H1 (cell line): ENCODE measurements at regions not wholly inside any gene's neighbourhood (a gene's known extent, or its start where the extent isn't known, plus 50 kb on each side); places are given as distances from the start of the nearest gene placed in this dataset.

Source experiments
- CTCF ChIA-PET: fragments of 300-600 bp; sonication (Branson Sonifier 250); formaldehyde crosslinking; loops from one replicate; lab custom pipeline; 2021; ENCODE audit not compliant: partially characterized antibody; lab: Charles Lee
- POLR2A ChIA-PET: fragments of 300-600 bp; sonication (Branson Sonifier 250); formaldehyde crosslinking; loops from one replicate; lab custom pipeline; 2021; ENCODE audit warnings: inconsistent platforms; ENCODE audit not compliant: partially characterized antibody; lab: Charles Lee
- DNase-seq, 2 experiments: peaks; one replicate each; pipeline versions ENCODE4 v3.0.0 to v3.0.0-alpha.2; 2010 to 2022; ENCODE audit warnings: low spot score in 2 of 2, low read depth in 1 of 2, mixed read lengths in 1 of 2
- FAIRE-seq: peaks from 2 replicates; lab custom pipeline; 2011; peaks lifted over from hg19 to GRCh38; lab: Jason Lieb, UNC
- H2AFZ ChIP-seq: 2 replicates; pipeline ENCODE4 v1.8.1; 2012; ENCODE audit warnings: low read length, inconsistent platforms
- H2AK5ac ChIP-seq: 2 replicates; pipeline ENCODE4 v1.6.1; 2013; ENCODE audit warnings: low read depth, low read length
- H2BK120ac ChIP-seq: replicated peaks from 2 replicates; pipeline ENCODE3; 2013; ENCODE audit warnings: low read depth, low read length, inconsistent platforms
- H2BK12ac ChIP-seq: 2 replicates; pipeline ENCODE4 v1.6.1; 2013; ENCODE audit warnings: low read depth, low read length
- H2BK15ac ChIP-seq: 2 replicates; pipeline ENCODE4 v1.6.1; 2013; ENCODE audit warnings: low read length
- H2BK20ac ChIP-seq: 2 replicates; pipeline ENCODE4 v1.6.1; 2013; ENCODE audit warnings: low read length
- H2BK5ac ChIP-seq: 2 replicates; pipeline ENCODE4 v1.6.1; 2013; ENCODE audit warnings: low read depth, low read length
- H3K14ac ChIP-seq: 2 replicates; pipeline ENCODE4 v1.6.1; 2013; ENCODE audit warnings: inconsistent platforms; ENCODE audit not compliant: insufficient read length
- H3K18ac ChIP-seq: 2 replicates; pipeline ENCODE4 v1.6.1; 2013; ENCODE audit warnings: low read length; ENCODE audit errors: extremely low read depth
- H3K23ac ChIP-seq: 2 replicates; pipeline ENCODE4 v1.6.1; 2013; ENCODE audit warnings: inconsistent platforms; ENCODE audit not compliant: insufficient read length
- H3K23me2 ChIP-seq: 2 replicates; pipeline ENCODE4 v1.6.1; 2013; ENCODE audit warnings: low read depth, low read length
- H3K27ac ChIP-seq: 2 replicates; pipeline ENCODE4 v1.6.1; 2011; ENCODE audit warnings: low read depth, low read length, inconsistent platforms
- H3K27me3 ChIP-seq, 4 experiments: replicated peaks in 1 of 4; 1 replicate in 1 of 4; 2 replicates in 3 of 4; pipeline versions ENCODE4 v1.6.1 to v1.8.1; 2011 to 2013; ENCODE audit warnings: low read length in 3 of 4, mild to moderate bottlenecking in 3 of 4, inconsistent platforms in 2 of 4, mixed read lengths in 2 of 4, moderate library complexity in 1 of 4; ENCODE audit not compliant: control insufficient read depth in 3 of 4, insufficient read depth in 3 of 4; ENCODE audit errors: extremely low read depth in 1 of 4
- H3K36me3 ChIP-seq, 4 experiments: 2 replicates each; pipeline versions ENCODE4 v1.6.1 to v1.8.1; 2011 to 2013; ENCODE audit warnings: mild to moderate bottlenecking in 4 of 4, low read length in 3 of 4, moderate library complexity in 2 of 4, control low read depth in 1 of 4, inconsistent platforms in 1 of 4; ENCODE audit not compliant: insufficient read depth in 4 of 4, control insufficient read depth in 2 of 4
- H3K4ac ChIP-seq: replicated peaks from 2 replicates; pipeline ENCODE3; 2013; ENCODE audit warnings: low read length, low read depth, mixed read lengths, inconsistent platforms; ENCODE audit not compliant: insufficient read length
- H3K4me1 ChIP-seq, 4 experiments: replicated peaks in 1 of 4; 1 replicate in 1 of 4; 2 replicates in 3 of 4; pipeline versions ENCODE4 v1.6.1 to v1.8.1; 2011 to 2013; ENCODE audit warnings: low read length in 3 of 4, inconsistent platforms in 2 of 4, mixed read lengths in 1 of 4; ENCODE audit not compliant: insufficient read depth in 4 of 4, control insufficient read depth in 3 of 4
- H3K4me2 ChIP-seq, 2 experiments: 2 replicates each; pipeline versions ENCODE4 v1.6.1 to v1.8.1; 2011 to 2013; ENCODE audit warnings: low read depth in 2 of 2, low read length in 2 of 2, control low read depth in 1 of 2, inconsistent platforms in 1 of 2, mild to moderate bottlenecking in 1 of 2; ENCODE audit not compliant: insufficient read depth in 1 of 2
- H3K4me3 ChIP-seq, 4 experiments: fragments of 200-600, 300-600 bp in 1 of 4; sonication (generic), shearing (Covaris generic), sonication (Bioruptor Twin) in 1 of 4; 2 replicates each; pipeline versions ENCODE4 v1.5.1 to v1.8.1; 2011 to 2016; ENCODE audit warnings: low read length in 4 of 4, low read depth in 3 of 4, control low read depth in 2 of 4, inconsistent platforms in 2 of 4, mild to moderate bottlenecking in 2 of 4, mixed read lengths in 1 of 4, moderate library complexity in 1 of 4; ENCODE audit not compliant: insufficient read depth in 2 of 4; ENCODE audit errors: extremely low read depth in 1 of 4
- H3K56ac ChIP-seq: replicated peaks from 2 replicates; pipeline ENCODE3; 2013; ENCODE audit warnings: low read depth, mild to moderate bottlenecking, mixed read lengths, low read length, inconsistent platforms; ENCODE audit not compliant: insufficient read length
- H3K79me1 ChIP-seq: 2 replicates; pipeline ENCODE4 v1.6.1; 2013; ENCODE audit warnings: low read depth, low read length, control low read depth
- H3K79me2 ChIP-seq, 2 experiments: 2 replicates each; pipeline versions ENCODE4 v1.6.1 to v1.8.1; 2012 to 2013; ENCODE audit warnings: low read length in 2 of 2, mild to moderate bottlenecking in 2 of 2, inconsistent platforms in 1 of 2; ENCODE audit not compliant: insufficient read depth in 2 of 2, control insufficient read depth in 1 of 2
- H3K9ac ChIP-seq, 4 experiments: replicated peaks in 1 of 4; 1 replicate in 1 of 4; 2 replicates in 3 of 4; pipeline versions ENCODE4 v1.6.1 to v1.8.1; 2011 to 2013; ENCODE audit warnings: low read depth in 3 of 4, low read length in 3 of 4, control low read depth in 2 of 4, mild to moderate bottlenecking in 2 of 4, moderate library complexity in 2 of 4, inconsistent platforms in 1 of 4; ENCODE audit errors: extremely low read depth in 1 of 4
- H3K9me3 ChIP-seq, 2 experiments: 2 replicates each; pipeline versions ENCODE4 v1.6.1 to v1.8.1; 2012 to 2013; ENCODE audit warnings: mild to moderate bottlenecking in 2 of 2, moderate library complexity in 2 of 2, control low read depth in 1 of 2, inconsistent platforms in 1 of 2, low read depth in 1 of 2, low read length in 1 of 2, mixed read lengths in 1 of 2; ENCODE audit not compliant: insufficient read depth in 2 of 2
- H4K20me1 ChIP-seq, 2 experiments: replicated peaks in 1 of 2; 2 replicates each; pipeline versions ENCODE3 to v1.8.1; 2011 to 2013; ENCODE audit warnings: inconsistent platforms in 2 of 2, low read length in 2 of 2, mild to moderate bottlenecking in 1 of 2; ENCODE audit not compliant: insufficient read depth in 2 of 2, control insufficient read depth in 1 of 2
- H4K5ac ChIP-seq: 2 replicates; pipeline ENCODE4 v1.6.1; 2013; ENCODE audit warnings: low read length, low read depth, mixed read lengths, inconsistent platforms; ENCODE audit not compliant: insufficient read length
- H4K8ac ChIP-seq: 2 replicates; pipeline ENCODE4 v1.8.0; 2013; ENCODE audit warnings: mild to moderate bottlenecking, moderate library complexity, low read length, inconsistent platforms; ENCODE audit not compliant: insufficient read depth; ENCODE audit errors: extremely low read depth
- H4K91ac ChIP-seq: replicated peaks from 2 replicates; pipeline ENCODE3; 2013; ENCODE audit warnings: low read length, mixed read lengths, inconsistent platforms; ENCODE audit not compliant: insufficient read length
- ATF2 ChIP-seq: IDR thresholded peaks from 2 replicates; pipeline ENCODE4 v1.6.1; 2012; ENCODE audit warnings: low read length, inconsistent platforms
- BACH1 ChIP-seq: IDR thresholded peaks from 2 replicates; pipeline ENCODE4 v1.6.1; 2012; ENCODE audit warnings: low read length, improper control_type of control experiment
- CHD2 ChIP-seq: IDR thresholded peaks from 2 replicates; pipeline ENCODE4 v1.6.1; 2012; ENCODE audit warnings: low read length, improper control_type of control experiment
- EZH2 ChIP-seq: fragments of 200-600 bp; sonication (generic); IDR thresholded peaks from 2 replicates; pipeline ENCODE4 v1.7.1; 2012; ENCODE audit warnings: low read depth, mild to moderate bottlenecking, moderate library complexity, low read length, inconsistent platforms; ENCODE audit not compliant: severe bottlenecking
- HDAC6 ChIP-seq: IDR thresholded peaks from one replicate; pipeline ENCODE4 v1.7.1; 2012; ENCODE audit warnings: low read depth, mild to moderate bottlenecking, inconsistent platforms, low read length, moderate library complexity
- KDM1A ChIP-seq: fragments of 200-600, 300-600 bp; sonication (generic); IDR thresholded peaks from 2 replicates; pipeline ENCODE4 v1.7.1; 2016; ENCODE audit warnings: mild to moderate bottlenecking, low read length, borderline replicate concordance
- POLR2A ChIP-seq, 2 experiments: IDR thresholded peaks; 1 replicate in 1 of 2; 2 replicates in 1 of 2; pipeline ENCODE4 v1.6.1; 2011; ENCODE audit warnings: low read depth in 2 of 2, low read length in 2 of 2, mild to moderate bottlenecking in 2 of 2; ENCODE audit errors: control extremely low read depth in 1 of 2
- RAD21 ChIP-seq, 2 experiments: IDR thresholded peaks in 1 of 2; conservative IDR thresholded peaks in 1 of 2; 2 replicates each; pipeline ENCODE4 v1.6.1; 2011; ENCODE audit warnings: low read depth in 2 of 2, low read length in 2 of 2, improper control_type of control experiment in 1 of 2, inconsistent platforms in 1 of 2, mild to moderate bottlenecking in 1 of 2, moderate library complexity in 1 of 2
- RBBP5 ChIP-seq: IDR thresholded peaks from 2 replicates; pipeline ENCODE4 v1.7.1; 2012; ENCODE audit warnings: low read depth, mild to moderate bottlenecking, inconsistent platforms, low read length, moderate library complexity, borderline replicate concordance
- RXRA ChIP-seq: IDR thresholded peaks from 2 replicates; pipeline ENCODE4 v1.6.1; 2011; ENCODE audit warnings: low read depth, mild to moderate bottlenecking, low read length, moderate library complexity; ENCODE audit not compliant: insufficient read depth
- SAP30 ChIP-seq: fragments of 300-600 bp; sonication (generic); IDR thresholded peaks from 2 replicates; pipeline ENCODE4 v1.7.1; 2012; ENCODE audit warnings: low read length, moderate library complexity, mild to moderate bottlenecking, inconsistent platforms; ENCODE audit not compliant: insufficient read depth, insufficient replicate concordance
- SP2 ChIP-seq: IDR thresholded peaks from 2 replicates; pipeline ENCODE4 v1.6.1; 2012; ENCODE audit warnings: mild to moderate bottlenecking, low read length, inconsistent platforms
- TCF12 ChIP-seq: IDR thresholded peaks from 2 replicates; pipeline ENCODE4 v1.6.1; 2011; ENCODE audit warnings: low read depth, mild to moderate bottlenecking, low read length
- TEAD4 ChIP-seq: IDR thresholded peaks from 2 replicates; pipeline ENCODE4 v1.6.1; 2012; ENCODE audit warnings: low read depth, low read length, inconsistent platforms, mixed read lengths
- WGBS, 2 experiments: shearing (Covaris generic) in 1 of 2; methylation state at CpG; one replicate each; pipeline versions ENCODE4 v1.1.6 to v1.1.7; 2013 to 2015; ENCODE audit warnings: low lambda C conversion rate in 2 of 2, mixed read lengths in 2 of 2, inconsistent platforms in 1 of 2, low coverage in 1 of 2, missing lambda C conversion rate in 1 of 2; ENCODE audit not compliant: insufficient replicate concordance in 2 of 2, insufficient coverage in 1 of 2, insufficient read length in 1 of 2; ENCODE audit errors: extremely low coverage in 1 of 2, missing lambda C conversion rate in 1 of 2; 5-methylcytosine and 5-hydroxymethylcytosine counted together

GRCh38 chr6:10310330-10310653, 104.6 kb downstream of the TFAP2A start:
- Histone ChIP-seq H3K4me1 (peaks cover 7 to 31% (median 17%) of the 10 kb centered on the region in 4 experiments; a peak in 6 of 7 replicates), H3K23ac (no peak overlapping the region), H2BK120ac (no peak overlapping the region), H2BK15ac (no peak overlapping the region), H3K27ac (no peak overlapping the region), H2AFZ (no peak overlapping the region), H3K4ac (no peak overlapping the region), H2BK5ac (no peak overlapping the region), H2BK20ac (no peak overlapping the region), H3K79me2 (no peaks in the 10 kb centered on the region), H4K20me1 (no peaks in the 10 kb centered on the region), H3K9me3 (no peaks in the 10 kb centered on the region; a peak in 1 of 4 replicates), H3K14ac (no peak overlapping the region), H4K5ac (no peak overlapping the region), H3K4me2 (no peak overlapping the region), H3K18ac (no peak overlapping the region), H3K27me3 (no peaks in the 10 kb centered on the region), H4K91ac (no peak overlapping the region), H3K4me3 (no peak overlapping the region), H2AK5ac (no peak overlapping the region), H3K9ac (no peak overlapping the region), H3K36me3 (no peaks in the 10 kb centered on the region), H3K79me1 (no peaks in the 10 kb centered on the region), H3K56ac (no peak overlapping the region), H4K8ac (no peak overlapping the region), H2BK12ac (no peak overlapping the region), H3K23me2 (no peaks in the 10 kb centered on the region)
- DNase-seq (no peak), FAIRE-seq (no peak)
- WGBS, 2 experiments, result 55% methylated on average over 4 of the region's 4 CpGs; no CpG with 5 or more reads in 1 of the 2 experiments
- CTCF ChIA-PET, result interaction anchor here (0.9 to 1.8 kb wide), 3 partner anchors 12 to 54 kb away, joined by 4 to 5 read pairs (median 5); no protein-coding TSS in a partner anchor
- POLR2A ChIA-PET, result interaction anchor here (0.9 to 1.7 kb wide), 2 partner anchors 12 to 93 kb away, joined by 3 to 6 read pairs; no protein-coding TSS in a partner anchor
- TF ChIP-seq SAP30 (no peak), TCF12 (no peak), EZH2 (no peak), BACH1 (no peak), CHD2 (no peak), RAD21 (IDR thresholded peaks at IDR 0.05 in 1 of 2, conservative IDR thresholded peaks at IDR 0.05 in 1 of 2; ENCODE audit: low read depth in 2 of 2, low read length in 2 of 2) (no peak), ATF2 (no peak), KDM1A (no peak), HDAC6 (no peak), RBBP5 (no peak), POLR2A (IDR thresholded peaks at IDR 0.05; ENCODE audit: control extremely low read depth in 1 of 2, low read depth in 2 of 2, low read length in 2 of 2) (no peak), SP2 (no peak), RXRA (no peak), TEAD4 (no peak)
